NCI-H446 (cell line): ENCODE measurements at regions not wholly inside any gene's neighbourhood (a gene's known extent, or its start where the extent isn't known, plus 50 kb on each side); places are given as distances from the start of the nearest gene placed in this dataset.

Experiments used
- DNase-seq, 2 experiments: peaks; one replicate each; lab custom pipeline; 2025; lab: John Stamatoyannopoulos, UW

GRCh38 chr18:45378308-45378707 lies 237.0 kb upstream of the SLC14A2 start:
- no peak for DNase-seq

GRCh38 chr18:45378933-45379332 lies 236.3 kb upstream of the SLC14A2 start:
- no peak for DNase-seq

- DNase-seq, result no peak
Observed at GRCh38 chr18:45379903-45380302, 235.4 kb upstream of the SLC14A2 start.

DNA sequence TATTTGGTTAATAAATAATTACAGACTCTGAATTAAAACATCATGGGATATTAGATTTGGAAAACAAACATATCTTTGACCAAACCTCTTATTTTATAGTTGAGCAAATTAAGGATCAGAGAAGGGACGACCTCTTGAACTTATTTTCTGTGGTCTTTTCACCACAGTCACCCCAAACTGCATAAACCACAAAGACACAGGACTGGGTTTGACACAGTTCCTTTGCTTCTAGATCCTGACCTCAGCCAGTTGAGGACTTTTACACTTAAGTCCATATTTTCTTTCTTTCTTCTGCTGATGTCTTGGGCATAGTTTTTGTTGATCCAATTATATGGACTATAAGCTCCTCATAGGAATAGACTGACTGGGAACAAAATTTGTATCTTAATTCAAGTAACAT lies 234.0 kb upstream of the SLC14A2 start:
- no peak for DNase-seq

GRCh38 chr18:45383228-45383627 lies 232.0 kb upstream of the SLC14A2 start:
- DNase-seq, result no peak

DNA sequence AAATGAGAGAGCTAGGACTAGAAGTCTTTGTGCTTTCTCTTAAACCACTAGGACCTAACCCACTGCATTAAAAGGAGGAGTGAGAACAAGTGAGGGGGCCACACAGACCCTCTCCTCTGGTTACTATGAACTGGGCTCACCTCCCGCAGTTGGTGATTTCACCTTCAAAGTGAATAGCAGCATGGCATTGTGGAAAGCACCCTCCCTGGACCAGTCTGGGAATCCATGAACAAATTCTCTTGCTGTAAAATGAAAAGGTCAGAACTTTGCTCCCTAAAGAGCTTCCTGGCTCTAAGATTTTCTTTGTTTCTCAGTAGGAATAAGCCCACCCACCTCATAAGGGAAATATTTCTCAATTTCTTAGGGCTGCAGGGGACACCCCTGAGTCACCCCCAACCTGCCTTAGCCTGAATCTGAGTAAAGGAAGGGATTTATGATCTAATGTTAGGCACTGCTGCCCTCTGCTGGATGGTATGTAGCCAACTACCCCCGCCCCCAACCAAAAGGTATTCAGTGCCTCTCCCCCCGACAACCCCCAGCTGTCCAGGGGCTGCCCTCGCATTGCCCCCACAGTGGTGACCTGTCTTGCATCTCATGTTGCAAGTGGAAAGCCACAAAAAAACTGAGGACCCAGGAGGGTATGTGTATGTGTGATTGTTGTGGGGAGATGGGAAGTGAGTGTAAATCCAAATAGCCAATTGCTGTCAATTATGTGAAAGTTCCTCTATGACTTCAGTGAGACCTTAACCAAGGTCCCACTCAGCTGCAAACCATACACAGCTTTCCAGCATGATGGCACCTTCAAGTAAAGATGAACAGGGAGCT lies 230.9 kb upstream of the SLC14A2 start:
- DNase-seq, result peak; percentile 14 to 66

GRCh38 chr18:45384962-45385315 lies 230.3 kb upstream of the SLC14A2 start:
- no peak for DNase-seq

- peak; percentile 10 to 52 for DNase-seq
Observed at GRCh38 chr18:45386041-45386655, 229.1 kb upstream of the SLC14A2 start.

GRCh38 chr18:45387229-45387628 lies 228.0 kb upstream of the SLC14A2 start:
- DNase-seq, result no peak

GRCh38 chr18:45398448-45398847 lies 216.8 kb upstream of the SLC14A2 start:
- DNase-seq, result no peak

- no peak for DNase-seq
Observed at GRCh38 chr18:45399146-45399545, 216.1 kb upstream of the SLC14A2 start.

GRCh38 chr18:45399643-45400042 lies 215.6 kb upstream of the SLC14A2 start:
- no peak for DNase-seq

- DNase-seq, result no peak
Observed at GRCh38 chr18:45402485-45403056, 212.7 kb upstream of the SLC14A2 start.

GRCh38 chr18:45403341-45404049 lies 211.8 kb upstream of the SLC14A2 start:
- DNase-seq, result no peak

DNA sequence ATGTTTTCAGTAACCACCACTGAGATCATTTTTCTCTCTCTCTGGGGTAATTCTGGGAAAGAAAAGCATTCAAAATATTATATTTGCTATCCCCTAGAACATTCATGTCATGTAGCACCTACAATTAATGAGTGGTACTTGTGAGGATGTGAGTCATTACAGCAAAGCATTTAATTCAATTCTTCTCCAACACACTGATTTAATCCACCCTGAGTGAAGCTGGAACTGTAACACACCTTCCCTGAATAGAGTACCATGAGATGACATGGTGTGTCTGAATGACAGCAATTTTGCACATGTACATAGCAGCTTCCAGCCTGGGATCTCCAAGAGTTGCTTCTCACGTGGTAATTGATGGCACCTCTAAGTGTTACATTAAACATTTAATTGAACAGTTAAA lies 207.1 kb upstream of the SLC14A2 start:
- no peak for DNase-seq

DNA sequence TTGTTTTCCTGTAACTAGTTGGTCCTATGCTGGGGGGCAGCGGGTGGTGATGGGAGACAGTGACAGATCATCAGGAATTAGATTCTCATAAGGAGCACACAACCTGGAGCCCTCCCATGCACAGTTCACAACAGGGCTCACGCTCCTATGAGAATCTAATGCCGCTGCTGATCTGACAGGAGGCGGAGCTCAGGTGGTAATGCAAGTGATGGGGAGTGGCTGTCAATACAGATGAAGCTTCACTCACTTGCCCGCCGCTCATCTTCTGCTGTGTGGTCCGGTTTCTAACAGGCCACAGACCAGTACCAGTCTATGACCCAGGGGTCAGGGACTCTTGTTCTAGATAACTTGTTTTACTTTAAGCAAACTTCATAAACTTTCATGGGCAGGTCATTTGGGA lies 205.3 kb upstream of the SLC14A2 start:
- DNase-seq, result no peak

DNA sequence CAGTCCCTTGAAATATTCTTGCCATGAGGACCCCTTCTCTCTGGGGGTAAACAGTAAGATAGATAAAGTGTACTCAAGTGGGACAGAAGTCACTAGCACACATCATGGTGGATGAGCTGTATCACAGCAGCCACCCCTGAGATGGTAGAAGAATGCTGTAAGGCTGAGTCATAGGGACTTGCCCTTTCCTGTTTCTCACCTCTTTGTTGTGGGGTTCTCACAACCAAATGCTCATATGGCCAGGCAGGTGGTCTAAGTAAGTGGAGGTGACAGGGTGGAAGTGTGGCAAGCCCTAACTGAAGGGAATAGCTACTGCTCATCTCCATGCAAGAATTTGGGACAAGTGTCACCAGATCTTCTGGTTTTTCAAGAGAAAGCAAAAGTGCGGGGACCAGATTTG lies 202.7 kb upstream of the SLC14A2 start:
- no peak for DNase-seq

DNA sequence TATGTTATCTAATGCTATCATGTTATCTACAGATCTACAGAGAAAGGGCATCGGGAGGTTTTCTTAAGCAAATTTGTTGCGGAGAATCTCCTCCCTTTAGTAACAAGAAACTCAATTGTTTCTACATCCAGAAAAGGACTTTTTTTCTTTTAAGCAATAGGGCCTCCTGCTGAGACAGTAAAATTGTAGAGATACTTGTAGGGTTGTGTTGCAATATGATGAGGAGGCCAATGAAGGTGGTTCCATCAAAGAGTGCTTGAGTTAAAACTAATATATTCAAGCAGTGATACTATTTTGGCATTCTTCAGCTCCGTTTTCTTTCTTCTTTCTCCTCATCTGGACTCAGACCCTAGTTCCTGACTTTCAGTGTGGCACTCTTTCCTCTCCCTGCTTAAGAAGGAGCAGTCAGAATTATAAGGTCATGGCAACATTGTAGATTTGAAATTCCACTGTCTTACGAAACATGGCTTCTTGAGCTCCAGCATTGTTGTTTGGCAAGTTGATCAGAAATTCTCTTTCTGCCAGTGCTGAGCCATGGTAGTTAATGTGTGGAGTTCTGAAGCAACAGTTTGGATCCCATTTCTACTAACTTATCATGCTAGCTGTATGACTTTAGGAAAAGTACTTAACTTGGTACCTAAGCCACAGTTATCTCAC lies 202.0 kb upstream of the SLC14A2 start:
- DNase-seq, result no peak

- no peak for DNase-seq
Observed at GRCh38 chr18:45415614-45416013, 199.7 kb upstream of the SLC14A2 start.

DNA sequence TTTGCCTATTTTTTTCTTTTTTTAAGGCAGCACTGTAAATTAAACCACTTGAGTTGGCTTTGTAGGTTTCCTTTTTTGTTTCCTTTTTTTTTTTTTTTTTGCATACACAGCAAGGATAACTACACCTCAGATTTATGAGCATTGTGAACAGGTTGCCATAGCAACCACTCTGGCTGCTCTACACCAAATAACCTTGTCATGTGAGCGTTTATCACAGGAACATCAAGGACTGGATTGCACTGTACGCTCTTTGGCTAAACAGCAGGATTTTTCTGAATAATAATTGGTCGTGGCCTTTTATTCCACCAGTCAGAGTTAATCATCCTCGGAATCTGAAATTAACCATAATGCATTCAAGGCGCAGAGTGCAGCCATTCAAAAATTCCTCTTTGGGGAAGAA lies 199.1 kb upstream of the SLC14A2 start:
- no peak for DNase-seq

- no peak for DNase-seq
Observed at GRCh38 chr18:45417392-45417791, 197.9 kb upstream of the SLC14A2 start.

DNA sequence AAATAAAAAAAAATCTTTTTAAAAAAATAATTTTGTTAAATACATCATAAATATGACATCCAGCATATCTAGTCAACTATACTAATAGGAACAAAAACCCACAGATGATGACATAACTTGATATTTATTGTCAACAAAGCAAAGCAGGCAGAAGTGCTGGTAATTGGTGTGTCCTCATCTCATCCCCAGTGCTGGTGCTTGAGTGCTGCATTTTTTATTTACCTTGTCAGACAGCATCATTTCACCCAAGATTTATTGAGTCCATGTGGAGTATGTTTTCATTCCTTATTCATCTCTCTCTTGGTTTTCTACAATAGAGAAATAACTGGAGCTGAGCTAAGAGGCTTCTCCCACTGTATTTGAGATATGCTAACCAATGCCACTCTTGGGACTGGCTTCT lies 191.6 kb upstream of the SLC14A2 start:
- no peak for DNase-seq
